ENCODE measurements at regions not wholly inside any gene's neighbourhood (a gene's known extent, or its start where the extent isn't known, plus 50 kb on each side); places are given as distances from the start of the nearest gene placed in this dataset.
"Not testable (repeated sequence)": the region's sequence is repeated elsewhere in the genome, so short reads cannot be mapped to it uniquely, and the experiment has no call there.

DNA sequence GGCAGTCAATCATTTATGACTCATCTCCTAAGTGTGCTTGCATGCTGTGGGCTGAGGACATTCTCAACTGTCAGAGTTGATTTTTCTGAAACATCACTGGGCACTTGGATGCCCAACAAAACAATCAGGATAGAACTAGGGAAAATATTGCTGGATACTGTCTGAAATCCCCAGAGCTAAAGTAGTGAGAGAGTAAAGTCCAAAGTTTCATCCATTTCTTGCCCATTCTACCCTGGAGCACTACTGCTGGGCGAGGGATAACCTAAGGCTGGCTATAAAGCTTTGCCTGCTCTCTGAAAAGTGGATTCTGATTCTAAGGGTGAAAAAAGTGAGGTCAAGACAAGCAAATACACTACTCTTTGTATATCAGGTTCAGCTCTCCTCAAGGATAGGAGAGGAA, 279.6 kb upstream of the EDA2R start:
- H3K4me3 ChIP-seq (ENCODE audit: low read length) = no peak overlapping the region
- no peak for DNase-seq (ENCODE audit: low read depth, low spot score)

- no peak for DNase-seq (ENCODE audit: low read depth, low spot score)
These were observed 277.0 kb upstream of the EDA2R start for GRCh38 chrX:66915893-66916292.

GRCh38 chrX:66914080-66914479, 275.2 kb upstream of the EDA2R start:
- H3K4me3 ChIP-seq (ENCODE audit: low read length) = no peak overlapping the region
- DNase-seq (ENCODE audit: low read depth, low spot score) = peak; percentile 1

More at GRCh38 chrX:66915893-66916292, 277.0 kb upstream of the EDA2R start:
- no peak overlapping the region for H3K4me3 ChIP-seq (ENCODE audit: low read length)

DNA sequence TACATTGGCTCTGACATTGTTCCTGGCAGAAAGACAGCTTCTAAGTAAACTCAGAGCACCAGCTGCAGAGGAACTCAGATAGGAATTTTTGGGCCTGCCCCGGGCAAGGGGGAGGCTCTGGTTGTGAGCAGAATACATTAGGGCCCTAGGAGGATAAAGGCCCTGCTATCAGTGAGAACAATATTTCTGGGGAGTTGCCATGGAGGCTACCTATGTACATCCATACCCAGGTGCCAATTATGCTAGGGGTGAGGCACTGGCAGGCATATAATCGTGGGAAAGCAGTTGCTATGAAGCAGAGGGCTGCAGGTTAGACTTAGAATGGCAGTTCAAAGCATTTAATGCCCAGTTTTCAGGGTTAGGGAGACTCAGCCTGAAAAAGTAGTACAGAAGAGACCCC, 273.5 kb upstream of the EDA2R start:
- DNase-seq (ENCODE audit: low read depth, low spot score) = no peak

DNA sequence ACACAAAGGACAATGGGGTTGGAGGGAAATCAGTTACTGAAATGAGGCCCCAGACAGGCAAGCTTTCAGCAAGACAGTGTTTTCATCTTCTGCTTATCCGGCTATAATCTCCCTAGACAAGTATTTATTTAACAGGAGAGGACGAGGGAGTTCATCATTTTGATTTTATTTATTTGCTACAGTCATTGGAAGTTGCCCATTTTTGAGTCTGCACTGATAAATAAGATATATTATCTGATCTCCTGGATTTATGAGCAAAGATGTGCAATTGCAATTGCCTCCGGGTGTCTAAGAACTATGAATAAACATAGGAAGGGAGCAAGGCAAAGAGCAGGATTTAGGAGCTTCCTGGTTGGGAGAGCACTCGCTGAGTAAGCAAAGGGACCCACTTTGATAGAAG, 263.2 kb upstream of the EDA2R start:
- no peak overlapping the region for H3K4me3 ChIP-seq (ENCODE audit: low read length)
- no peak for DNase-seq (ENCODE audit: low read depth, low spot score)

More for the DNA sequence above, 273.5 kb upstream of the EDA2R start:
- H3K4me3 ChIP-seq (ENCODE audit: low read length) = no peak overlapping the region

- DNase-seq (ENCODE audit: low read depth, low spot score) = no peak
- H3K4me3 ChIP-seq (ENCODE audit: low read length) = no peak overlapping the region
These were observed 262.0 kb upstream of the EDA2R start for GRCh38 chrX:66900886-66901285.

DNA sequence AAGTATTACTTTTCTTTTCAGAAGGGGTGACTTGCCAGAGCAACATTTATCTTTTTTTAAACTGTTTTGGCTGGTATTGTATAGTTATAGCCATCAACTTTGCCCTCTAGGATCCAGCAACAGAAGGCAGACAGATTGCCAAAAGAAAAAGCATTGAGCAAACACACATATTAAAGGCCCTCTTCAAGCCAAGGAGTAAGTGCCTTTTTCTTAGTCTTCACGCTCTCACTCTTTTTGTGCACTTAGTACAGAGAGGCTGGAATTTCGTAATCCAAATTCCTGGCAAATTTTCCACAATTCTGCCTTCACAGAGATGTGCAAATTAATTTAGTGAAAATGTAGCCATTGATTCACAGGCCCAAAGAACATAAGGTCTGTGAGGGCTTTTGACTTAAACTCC, 253.1 kb upstream of the EDA2R start:
- DNase-seq (ENCODE audit: low read depth, low spot score) = no peak

GRCh38 chrX:66889418-66889817, 250.5 kb upstream of the EDA2R start:
- no peak for DNase-seq (ENCODE audit: low read depth, low spot score)
- no peak overlapping the region for H3K4me3 ChIP-seq (ENCODE audit: low read length)

More for the DNA sequence above, 253.1 kb upstream of the EDA2R start:
- no peak overlapping the region for H3K4me3 ChIP-seq (ENCODE audit: low read length)

DNA sequence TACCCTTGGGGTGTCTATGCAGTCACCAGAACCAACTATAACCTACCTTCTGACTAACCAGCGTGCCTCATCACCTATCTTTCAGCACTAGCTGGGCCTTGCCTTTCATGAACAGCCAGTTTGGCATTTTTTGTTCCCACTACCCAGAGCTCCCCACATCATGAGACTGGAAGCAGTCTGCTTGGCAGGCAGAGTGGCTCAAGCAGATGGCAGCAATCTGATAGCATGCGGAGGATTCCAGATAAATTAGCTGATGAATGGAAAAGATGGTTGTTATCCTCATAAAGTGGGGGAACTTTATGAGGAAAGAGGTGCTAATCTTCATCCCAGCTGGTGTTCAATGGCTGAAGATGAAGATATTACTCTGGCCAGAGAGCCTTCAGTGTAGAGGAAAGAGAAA, 243.2 kb upstream of the EDA2R start:
- H3K4me3 ChIP-seq (ENCODE audit: low read length) = no peak overlapping the region
- no peak for DNase-seq (ENCODE audit: low read depth, low spot score)

DNA sequence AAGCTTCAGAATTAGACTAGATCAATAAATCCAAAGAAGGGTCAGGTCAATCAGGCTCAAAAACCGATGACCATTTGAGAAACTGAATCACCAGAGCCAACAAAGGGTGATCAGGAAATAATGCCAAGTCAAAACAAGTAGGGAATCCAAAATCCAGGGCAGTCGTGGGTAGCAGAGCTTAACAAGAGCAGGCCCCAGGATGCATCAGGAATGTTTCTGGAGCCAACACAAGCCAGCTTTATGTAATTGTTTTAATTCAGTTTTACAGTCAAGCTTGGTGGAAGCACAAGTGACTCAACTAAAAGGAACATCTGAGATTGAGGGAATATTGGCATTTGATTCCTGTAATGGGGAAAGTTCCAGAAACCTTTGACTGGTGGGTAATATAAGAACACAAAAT, 237.9 kb upstream of the EDA2R start:
- H3K4me3 ChIP-seq (ENCODE audit: low read length) = no peak overlapping the region
- DNase-seq (ENCODE audit: low read depth, low spot score) = no peak

DNA sequence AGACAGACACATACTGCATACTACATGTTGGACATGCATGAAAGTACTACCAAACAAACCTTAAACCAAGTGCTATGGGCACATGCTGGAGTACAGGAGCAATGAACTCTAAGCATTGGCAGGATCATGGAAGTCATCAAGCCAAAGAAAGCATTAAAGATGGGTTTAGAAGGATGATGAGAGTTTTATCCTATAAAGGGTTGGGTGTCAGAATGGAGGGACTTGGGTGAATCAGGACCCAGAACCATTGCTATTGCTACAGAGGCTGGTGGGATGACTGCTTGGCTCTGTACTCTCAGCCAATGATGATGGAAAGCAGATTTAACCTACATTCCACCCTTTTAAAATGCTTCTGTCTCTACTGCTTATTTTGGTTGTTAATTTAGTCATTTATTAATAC, 233.9 kb upstream of the EDA2R start:
- DNase-seq (ENCODE audit: low read depth, low spot score) = no peak

DNA sequence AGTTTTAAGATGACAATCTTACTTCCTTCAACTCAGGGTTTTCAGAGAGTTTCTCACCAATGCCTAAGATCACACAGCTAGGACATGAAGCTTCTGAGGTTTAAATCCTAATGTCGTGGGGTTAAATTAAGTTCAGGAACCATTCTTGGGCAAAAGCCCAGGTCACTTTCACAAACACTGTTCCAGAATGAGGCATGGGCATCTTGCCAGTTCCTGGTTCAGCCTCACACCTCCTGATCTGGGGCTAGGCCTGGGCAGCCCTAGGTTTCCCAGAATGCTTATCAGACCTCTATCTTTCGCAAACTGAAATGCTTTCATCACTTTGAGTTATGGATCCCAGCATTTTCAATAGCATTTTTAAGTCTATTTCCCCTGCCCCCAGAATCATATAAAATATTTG, 224.8 kb upstream of the EDA2R start:
- DNase-seq (ENCODE audit: low read depth, low spot score) = no peak
- no peak overlapping the region for H3K4me3 ChIP-seq (ENCODE audit: low read length)

More for the DNA sequence above, 233.9 kb upstream of the EDA2R start:
- H3K4me3 ChIP-seq (ENCODE audit: low read length) = no peak overlapping the region

DNA sequence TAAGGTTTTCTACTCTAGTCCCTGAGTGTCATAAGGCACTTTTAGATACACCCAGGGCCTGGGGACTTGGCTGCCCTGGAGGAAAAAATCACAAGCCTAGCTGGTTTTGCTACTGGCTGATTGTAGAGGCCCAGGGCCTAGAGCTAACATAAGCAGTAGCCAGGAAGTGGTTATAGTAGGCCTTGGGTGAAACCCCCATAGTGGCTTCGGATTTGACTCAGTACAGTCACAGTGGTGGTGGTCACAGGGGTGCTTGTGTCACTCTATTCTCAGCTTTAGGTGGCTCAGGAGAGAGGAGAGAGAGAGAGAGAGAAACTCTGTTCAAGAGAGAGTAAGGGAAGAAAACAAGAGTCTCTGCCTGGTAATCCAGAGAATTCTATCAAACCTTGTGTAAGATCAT, 194.5 kb upstream of the EDA2R start:
- DNase-seq (ENCODE audit: low read depth, low spot score) = no peak
- no peak overlapping the region for H3K4me3 ChIP-seq (ENCODE audit: low read length)

DNA sequence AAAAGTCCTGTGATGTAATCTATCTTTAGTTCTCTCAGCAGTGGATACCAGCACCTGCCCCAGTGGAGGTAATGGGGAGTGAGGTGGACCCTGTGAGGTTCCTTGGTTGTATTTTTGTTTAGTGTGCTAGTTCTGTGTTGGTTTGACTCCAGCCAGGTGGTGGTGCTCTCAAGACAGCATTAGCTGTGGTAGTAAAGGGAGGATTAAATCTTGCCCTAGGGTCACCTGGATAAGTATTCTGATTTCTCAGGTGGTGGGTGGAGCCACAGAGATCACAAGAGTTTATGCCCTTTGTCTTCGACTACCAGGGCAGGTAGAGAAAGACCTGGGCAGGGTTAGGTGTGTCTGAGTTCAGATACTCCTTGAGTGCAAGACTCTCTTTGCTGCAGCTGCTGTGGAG, 176.3 kb upstream of the EDA2R start:
- no peak overlapping the region for H3K4me3 ChIP-seq (ENCODE audit: low read length)
- no peak for DNase-seq (ENCODE audit: low read depth, low spot score)

DNA sequence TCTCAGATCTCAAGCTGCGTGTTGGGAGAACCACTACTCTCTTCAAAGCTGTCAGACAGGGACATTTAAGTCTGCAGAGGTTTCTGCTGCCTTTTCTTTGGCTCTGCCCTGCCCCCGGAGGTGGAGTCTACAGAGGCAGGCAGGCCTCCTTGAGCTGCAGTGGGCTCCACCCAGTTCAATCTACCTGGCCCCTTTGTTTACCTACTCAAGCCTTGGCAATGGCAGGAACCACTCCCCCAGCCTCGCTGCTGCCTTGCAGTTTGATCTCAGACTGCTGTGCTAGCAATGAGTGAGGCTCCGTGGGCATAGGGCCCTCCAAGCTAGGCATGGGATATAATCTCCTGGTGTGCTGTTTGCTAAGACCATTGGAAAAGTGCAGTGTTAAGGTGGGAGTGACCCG, 155.6 kb upstream of the EDA2R start:
- H3K4me3 ChIP-seq (ENCODE audit: low read length); DNase-seq (ENCODE audit: low read depth, low spot score): not testable (repeated sequence)

DNA sequence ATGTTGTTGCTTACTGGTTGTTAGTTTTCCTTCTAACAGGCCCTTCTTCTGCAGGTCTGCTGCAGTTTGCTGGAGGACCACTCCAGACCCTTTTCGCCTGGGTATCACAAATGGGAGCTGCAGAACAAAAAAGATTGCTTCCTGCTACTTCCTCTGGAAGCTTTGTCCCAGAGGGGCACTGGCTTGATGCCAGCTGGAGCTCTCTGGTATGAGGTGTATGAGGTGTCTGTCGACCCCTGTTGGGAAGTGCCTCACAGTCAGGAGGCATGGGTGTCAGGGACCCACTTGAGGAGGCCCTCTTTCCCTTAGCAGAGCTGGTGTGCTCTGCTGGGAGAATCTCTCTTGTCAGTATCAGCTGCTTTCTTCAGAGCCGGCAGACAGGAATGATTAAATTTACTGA, 127.4 kb upstream of the EDA2R start:
- no peak for DNase-seq (ENCODE audit: low read depth, low spot score)
- no peak overlapping the region for H3K4me3 ChIP-seq (ENCODE audit: low read length)

DNA sequence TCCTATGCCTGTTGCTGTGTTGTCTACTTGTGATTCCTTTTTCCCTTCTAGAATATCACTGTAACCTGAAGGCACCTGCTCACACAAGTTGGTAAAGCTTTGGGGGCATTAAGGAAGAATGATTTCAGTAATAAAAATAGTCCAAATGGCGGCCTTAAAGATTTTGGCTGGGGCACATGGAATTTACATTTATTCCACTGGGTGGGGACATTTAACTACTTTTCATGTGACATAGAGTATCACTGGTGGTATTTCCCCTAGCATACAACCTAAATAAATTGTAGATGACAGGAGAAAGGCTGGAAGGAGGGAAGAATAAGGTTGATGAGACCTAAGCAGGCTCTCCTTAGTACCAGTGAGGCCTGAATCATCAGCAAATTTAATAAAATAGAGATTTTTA, 121.8 kb upstream of the EDA2R start:
- H3K4me3 ChIP-seq (ENCODE audit: low read length) = no peak overlapping the region
- DNase-seq (ENCODE audit: low read depth, low spot score) = peak; percentile 0

DNA sequence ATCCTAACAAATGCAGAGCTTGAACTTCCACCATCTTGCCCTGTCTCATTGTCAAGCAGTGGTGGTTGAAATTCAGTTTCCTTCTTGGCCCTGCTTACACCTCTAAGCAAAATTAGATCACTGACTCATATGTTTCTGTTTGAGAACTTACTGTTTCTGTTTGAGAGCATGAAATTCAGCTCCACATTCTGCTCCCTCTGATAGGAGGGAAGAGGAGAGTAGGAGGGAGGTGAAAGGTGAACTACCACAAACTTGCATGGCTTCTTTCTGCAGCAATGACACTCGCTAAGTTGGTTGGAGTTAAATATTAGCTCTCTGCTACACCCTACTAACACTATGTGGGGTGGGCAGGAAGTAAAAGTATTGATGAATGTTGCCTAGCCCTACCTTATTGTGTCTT, 117.8 kb upstream of the EDA2R start:
- DNase-seq (ENCODE audit: low read depth, low spot score) = no peak
- H3K4me3 ChIP-seq (ENCODE audit: low read length) = no peak overlapping the region

DNA sequence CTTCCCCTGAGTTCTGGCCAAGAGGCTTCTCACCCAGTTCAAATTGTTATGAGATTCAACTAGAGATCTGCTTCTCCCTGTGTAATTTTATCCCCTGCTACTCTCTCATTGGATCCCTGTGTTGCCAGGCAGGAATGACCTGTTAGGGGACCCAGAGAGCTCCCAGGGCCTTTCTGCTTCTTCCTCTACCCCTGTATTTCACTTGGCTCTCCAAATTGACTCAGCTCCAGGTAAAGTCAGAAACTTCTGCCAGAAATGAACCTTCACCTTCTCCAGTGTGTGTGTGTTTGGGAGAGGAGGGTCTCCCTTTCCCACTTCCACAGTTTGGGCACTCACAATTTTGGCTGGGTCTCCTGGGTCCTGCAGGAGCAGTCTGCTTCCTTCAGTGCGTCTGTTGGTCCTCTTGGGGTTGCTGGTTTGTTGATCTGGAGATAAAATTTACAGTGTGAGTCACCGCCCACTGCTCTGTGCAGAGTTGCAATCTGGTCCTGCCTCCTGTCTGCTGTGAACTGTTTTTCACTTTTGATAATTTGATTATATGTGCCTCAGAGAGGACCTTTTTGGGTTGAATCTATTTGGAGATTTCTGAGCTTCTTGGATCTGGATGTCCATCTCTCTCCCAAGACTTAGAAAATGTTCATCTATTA, 112.4 kb upstream of the EDA2R start:
- H3K4me3 ChIP-seq (ENCODE audit: low read length) = no peak overlapping the region
- DNase-seq (ENCODE audit: low read depth, low spot score) = no peak

DNA sequence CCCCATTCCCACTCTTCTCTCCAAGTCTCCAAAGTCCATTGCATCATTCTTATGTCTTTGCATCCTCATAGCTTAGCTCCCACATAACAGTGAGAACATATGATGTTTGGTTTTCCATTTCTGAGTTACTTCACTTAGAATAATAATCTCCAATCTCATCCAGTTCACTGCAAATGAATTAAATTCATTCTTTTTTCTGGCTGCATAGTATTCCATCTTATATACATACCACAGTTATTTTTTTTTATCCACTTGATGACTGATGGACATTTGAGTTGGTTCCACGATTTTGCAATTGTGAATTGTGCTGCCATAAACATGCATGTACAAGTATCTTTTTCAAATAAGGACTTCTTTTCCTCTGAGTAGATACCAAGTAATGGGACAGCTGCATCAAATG, 105.6 kb upstream of the EDA2R start:
- not testable (repeated sequence) for DNase-seq (ENCODE audit: low read depth, low spot score)

GRCh38 chrX:66731398-66731797, 92.5 kb upstream of the EDA2R start:
- no peak overlapping the region for H3K4me3 ChIP-seq (ENCODE audit: low read length)
- peak; percentile 23 for DNase-seq (ENCODE audit: low read depth, low spot score)

More for the DNA sequence above, 105.6 kb upstream of the EDA2R start:
- not testable (repeated sequence) for H3K4me3 ChIP-seq (ENCODE audit: low read length)

Measured in Jurkat, Clone E6-1 (cell line).